GM18858 (cell line): ENCODE measurements at regions not wholly inside any gene's neighbourhood (a gene's known extent, or its start where the extent isn't known, plus 50 kb on each side); places are given as distances from the start of the nearest gene placed in this dataset.
"Not testable (repeated sequence)": the region's sequence is repeated elsewhere in the genome, so short reads cannot be mapped to it uniquely, and the experiment has no call there.

Experiments used
- ATAC-seq: cut with Tn5 transposase; IDR thresholded peaks from one replicate; pipeline ENCODE4 v1.9.1; 2021; ENCODE audit not compliant: unreplicated experiment

GRCh38 chr4:78660559-78660958 lies 109.0 kb downstream of the ANXA3 start:
- ATAC-seq = no peak

- no peak for ATAC-seq
Measured at GRCh38 chr4:78661086-78661690, 109.6 kb downstream of the ANXA3 start.

- peak; percentile 66 for ATAC-seq
Measured at GRCh38 chr4:78661921-78662521, 110.5 kb downstream of the ANXA3 start.

GRCh38 chr4:78662658-78663057 lies 111.1 kb downstream of the ANXA3 start:
- no peak for ATAC-seq

- ATAC-seq = not testable (repeated sequence)
Measured at GRCh38 chr4:78664296-78664695, 111.9 kb upstream of the BMP2K start.

- no peak for ATAC-seq
Measured at GRCh38 chr4:78665216-78665770, 110.9 kb upstream of the BMP2K start.

- ATAC-seq = no peak
Measured at GRCh38 chr4:78666830-78667258, 109.3 kb upstream of the BMP2K start.

- ATAC-seq = peak; percentile 7
Measured at GRCh38 chr4:78667325-78667724, 108.8 kb upstream of the BMP2K start.

GRCh38 chr4:78667764-78668163 lies 108.4 kb upstream of the BMP2K start:
- ATAC-seq = peak; percentile 92

GRCh38 chr4:78669453-78669852 lies 106.7 kb upstream of the BMP2K start:
- no peak for ATAC-seq

- ATAC-seq = no peak
Measured at GRCh38 chr4:78671903-78672815, 104.0 kb upstream of the BMP2K start.

- no peak for ATAC-seq
Measured at GRCh38 chr4:78673337-78673736, 102.8 kb upstream of the BMP2K start.

- no peak for ATAC-seq
Measured at GRCh38 chr4:78675325-78675724, 100.8 kb upstream of the BMP2K start.

GRCh38 chr4:78682070-78682469 lies 94.1 kb upstream of the BMP2K start:
- ATAC-seq = no peak

GRCh38 chr4:78683352-78683751 lies 92.8 kb upstream of the BMP2K start:
- ATAC-seq = no peak

- ATAC-seq = no peak
Measured at GRCh38 chr4:78684325-78685079, 91.6 kb upstream of the BMP2K start.

GRCh38 chr4:78687818-78688217 lies 88.3 kb upstream of the BMP2K start:
- no peak for ATAC-seq

GRCh38 chr4:78688366-78688765 lies 87.8 kb upstream of the BMP2K start:
- ATAC-seq = no peak

- no peak for ATAC-seq
Measured at GRCh38 chr4:78689261-78689660, 86.9 kb upstream of the BMP2K start.

- ATAC-seq = no peak
Measured at GRCh38 chr4:78689700-78690323, 86.3 kb upstream of the BMP2K start.
